ENCODE measurements at regions not wholly inside any gene's neighbourhood (a gene's known extent, or its start where the extent isn't known, plus 50 kb on each side); places are given as distances from the start of the nearest gene placed in this dataset.

DNA sequence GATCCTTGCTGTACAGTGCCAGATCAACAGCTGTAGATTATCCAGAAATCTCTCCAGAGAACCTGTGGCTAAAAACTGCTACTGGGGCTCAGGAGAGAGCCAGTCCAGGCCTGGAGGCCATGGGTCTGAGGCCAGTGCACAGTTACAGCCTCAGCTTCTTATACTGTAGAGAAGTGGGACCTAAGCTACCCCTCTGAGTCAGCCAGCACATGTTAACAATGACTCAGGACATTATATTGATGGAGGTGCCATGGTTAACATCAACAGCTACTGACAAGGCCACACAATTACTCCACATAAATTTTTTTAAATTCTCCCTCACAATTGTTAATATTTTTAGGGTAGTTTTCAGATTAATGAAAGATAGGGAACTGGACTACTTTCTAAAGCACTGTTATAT lies 138.5 kb downstream of the RBM26 start:
- DNase-seq, result no peak

- no peak for DNase-seq
These were observed 147.6 kb downstream of the RBM26 start for GRCh38 chr13:79258489-79258888.

GRCh38 chr13:79246578-79246949 lies 159.5 kb downstream of the RBM26 start:
- no peak for DNase-seq

- no peak for DNase-seq
These were observed 160.0 kb downstream of the RBM26 start for GRCh38 chr13:79245937-79246577.

GRCh38 chr13:79241697-79242096 lies 164.4 kb downstream of the RBM26 start:
- DNase-seq, result no peak

DNA sequence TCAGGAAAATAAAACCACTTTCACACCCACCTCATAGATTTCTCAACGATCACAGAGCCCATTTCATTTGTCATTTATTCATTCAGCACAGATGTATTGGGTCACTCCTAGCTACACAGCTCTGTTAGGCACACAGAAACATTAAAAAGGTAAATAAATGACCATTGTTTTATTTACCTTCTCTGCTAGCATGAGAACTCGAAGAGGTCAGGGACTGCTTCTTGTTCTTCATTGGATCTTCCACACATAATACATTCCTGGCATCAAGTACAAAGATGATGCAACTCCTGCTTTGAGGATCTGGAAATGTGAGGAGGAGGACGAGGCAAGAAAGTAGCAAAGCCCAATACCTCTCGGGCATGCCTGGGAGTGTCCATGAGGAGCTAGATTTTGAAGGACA lies 168.1 kb downstream of the RBM26 start:
- DNase-seq, result no peak

DNA sequence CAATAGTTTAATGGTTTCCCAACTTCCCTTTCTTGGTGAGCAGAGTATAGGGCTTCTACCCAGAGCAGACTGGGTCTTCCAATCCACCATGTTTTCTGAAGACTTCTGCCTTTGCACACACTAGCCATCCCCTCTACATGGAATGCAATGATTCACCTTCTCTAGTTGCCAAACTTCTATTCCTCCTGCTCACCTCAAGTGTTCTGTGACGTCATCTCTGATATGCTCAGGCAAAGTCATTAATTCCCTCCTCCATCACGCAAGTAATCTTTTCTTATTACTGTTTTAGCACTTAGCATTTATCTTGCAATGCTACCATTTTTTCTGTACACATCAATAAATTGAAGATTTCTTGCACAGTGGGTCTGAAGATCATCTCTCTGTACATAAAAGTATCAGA lies 174.2 kb downstream of the RBM26 start:
- no peak for DNase-seq

DNA sequence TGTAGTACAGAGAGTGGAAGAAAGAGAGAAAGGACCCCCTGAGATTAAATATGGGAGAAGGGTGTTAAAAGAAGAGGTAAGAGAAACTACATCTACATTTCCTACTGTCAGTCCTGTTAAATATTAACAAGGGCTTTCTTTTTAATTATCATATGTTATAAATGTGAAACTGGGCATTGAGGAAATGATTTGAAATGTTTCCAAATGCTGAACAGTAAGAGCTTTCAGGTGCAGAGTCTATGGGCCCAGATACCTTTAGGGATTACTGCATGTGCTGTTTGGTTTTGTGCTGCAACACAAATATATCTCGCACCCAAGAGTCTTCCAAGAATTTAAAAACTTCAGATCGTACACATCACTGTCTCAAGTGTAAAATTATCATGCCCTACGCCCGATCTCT lies 176.3 kb downstream of the RBM26 start:
- no peak for DNase-seq

DNA sequence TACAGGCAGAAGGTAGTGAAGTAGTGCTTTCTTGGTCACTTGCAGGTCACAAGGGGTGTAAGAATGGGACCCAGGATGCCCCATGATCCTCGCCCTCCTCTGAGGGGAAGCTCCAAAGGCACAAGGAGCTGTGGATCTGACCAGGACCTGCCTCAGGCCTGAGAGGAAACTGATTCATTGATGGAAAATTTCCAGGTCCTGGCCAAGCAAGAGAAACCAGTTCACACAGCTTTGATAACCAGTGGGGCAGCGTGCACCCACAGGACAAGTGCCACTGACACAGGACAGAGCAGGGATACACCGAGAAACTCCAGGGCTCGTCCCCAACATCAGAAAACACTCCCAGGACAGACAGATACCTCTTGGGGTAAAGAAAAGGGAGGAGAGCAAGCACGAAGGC lies 177.1 kb downstream of the RBM26 start:
- no peak for DNase-seq

GRCh38 chr13:79227418-79227817 lies 178.6 kb downstream of the RBM26 start:
- DNase-seq, result no peak

- DNase-seq, result no peak
These were observed 179.1 kb downstream of the RBM26 start for GRCh38 chr13:79226938-79227337.

- no peak for DNase-seq
These were observed 179.8 kb downstream of the RBM26 start for GRCh38 chr13:79226250-79226649.

GRCh38 chr13:79225487-79226232 lies 180.4 kb downstream of the RBM26 start:
- DNase-seq, result no peak

GRCh38 chr13:79222427-79223205 lies 183.4 kb downstream of the RBM26 start:
- no peak for DNase-seq

- no peak for DNase-seq
These were observed 193.9 kb downstream of the RBM26 start for GRCh38 chr13:79212064-79212619.

GRCh38 chr13:79211377-79211776 lies 194.7 kb downstream of the RBM26 start:
- DNase-seq, result no peak

- DNase-seq, result no peak
These were observed 208.1 kb downstream of the RBM26 start for GRCh38 chr13:79197933-79198332.

- no peak for DNase-seq
These were observed 209.2 kb downstream of the RBM26 start for GRCh38 chr13:79196843-79197242.

DNA sequence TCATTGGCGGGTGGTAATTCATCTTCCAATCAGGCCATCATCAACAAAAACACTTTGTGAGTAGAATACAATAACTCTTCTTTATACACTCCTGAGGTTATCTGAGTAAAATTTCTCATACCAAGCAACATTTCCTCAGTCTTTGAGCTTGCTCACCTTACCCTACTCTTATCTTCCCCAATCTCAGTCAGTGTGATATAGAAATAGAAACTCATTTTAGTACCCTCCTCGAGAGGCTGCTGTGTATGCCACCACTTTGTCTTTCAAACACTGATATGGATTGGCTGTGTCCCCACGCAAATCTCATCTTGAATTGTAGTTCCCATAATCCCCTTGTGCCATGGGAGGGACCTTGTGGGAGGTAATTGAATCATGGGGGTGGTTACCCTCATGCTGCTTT lies 209.7 kb downstream of the RBM26 start:
- DNase-seq, result no peak

GRCh38 chr13:79194727-79195126 lies 211.3 kb downstream of the RBM26 start:
- DNase-seq, result no peak

DNA sequence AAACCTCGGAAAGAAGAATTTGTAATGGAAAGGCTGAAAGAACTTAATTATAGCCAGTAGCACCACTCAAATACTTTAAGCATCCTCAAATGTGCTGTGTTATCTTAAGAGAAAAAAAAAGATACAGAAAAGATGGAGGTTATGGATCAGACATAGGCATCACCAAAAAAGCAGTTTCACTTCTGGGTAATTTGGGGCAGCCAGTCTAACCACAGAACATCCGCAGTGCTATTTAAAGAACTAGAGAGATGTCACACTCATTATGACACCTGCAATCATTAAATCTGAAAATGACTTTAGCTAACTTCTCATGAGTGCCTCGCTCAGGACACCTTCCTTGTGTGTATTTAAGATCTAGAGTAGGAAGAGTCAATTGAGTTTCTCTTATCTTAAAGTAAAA lies 211.8 kb downstream of the RBM26 start:
- DNase-seq, result no peak

GRCh38 chr13:79191501-79191900 lies 214.6 kb downstream of the RBM26 start:
- DNase-seq, result no peak

Data from nucleus accumbens (tissue), 56 donors.